H1 (cell line): ENCODE measurements at regions not wholly inside any gene's neighbourhood (a gene's known extent, or its start where the extent isn't known, plus 50 kb on each side); places are given as distances from the start of the nearest gene placed in this dataset.

Experiments
- CTCF ChIA-PET: fragments of 300-600 bp; sonication (Branson Sonifier 250); formaldehyde crosslinking; loops from one replicate; lab custom pipeline; 2021; ENCODE audit not compliant: partially characterized antibody; lab: Charles Lee
- POLR2A ChIA-PET: fragments of 300-600 bp; sonication (Branson Sonifier 250); formaldehyde crosslinking; loops from one replicate; lab custom pipeline; 2021; ENCODE audit warnings: inconsistent platforms; ENCODE audit not compliant: partially characterized antibody; lab: Charles Lee
- DNase-seq, 2 experiments: peaks; one replicate each; pipeline versions ENCODE4 v3.0.0 to v3.0.0-alpha.2; 2010 to 2022; ENCODE audit warnings: low spot score in 2 of 2, low read depth in 1 of 2, mixed read lengths in 1 of 2
- FAIRE-seq: peaks from 2 replicates; lab custom pipeline; 2011; peaks lifted over from hg19 to GRCh38; lab: Jason Lieb, UNC
- H2AFZ ChIP-seq: 2 replicates; pipeline ENCODE4 v1.8.1; 2012; ENCODE audit warnings: low read length, inconsistent platforms
- H2AK5ac ChIP-seq: 2 replicates; pipeline ENCODE4 v1.6.1; 2013; ENCODE audit warnings: low read depth, low read length
- H2BK120ac ChIP-seq: replicated peaks from 2 replicates; pipeline ENCODE3; 2013; ENCODE audit warnings: low read depth, low read length, inconsistent platforms
- H2BK12ac ChIP-seq: 2 replicates; pipeline ENCODE4 v1.6.1; 2013; ENCODE audit warnings: low read depth, low read length
- H2BK15ac ChIP-seq: 2 replicates; pipeline ENCODE4 v1.6.1; 2013; ENCODE audit warnings: low read length
- H2BK20ac ChIP-seq: 2 replicates; pipeline ENCODE4 v1.6.1; 2013; ENCODE audit warnings: low read length
- H2BK5ac ChIP-seq: 2 replicates; pipeline ENCODE4 v1.6.1; 2013; ENCODE audit warnings: low read depth, low read length
- H3K14ac ChIP-seq: 2 replicates; pipeline ENCODE4 v1.6.1; 2013; ENCODE audit warnings: inconsistent platforms; ENCODE audit not compliant: insufficient read length
- H3K18ac ChIP-seq: 2 replicates; pipeline ENCODE4 v1.6.1; 2013; ENCODE audit warnings: low read length; ENCODE audit errors: extremely low read depth
- H3K23ac ChIP-seq: 2 replicates; pipeline ENCODE4 v1.6.1; 2013; ENCODE audit warnings: inconsistent platforms; ENCODE audit not compliant: insufficient read length
- H3K23me2 ChIP-seq: 2 replicates; pipeline ENCODE4 v1.6.1; 2013; ENCODE audit warnings: low read depth, low read length
- H3K27ac ChIP-seq: 2 replicates; pipeline ENCODE4 v1.6.1; 2011; ENCODE audit warnings: low read depth, low read length, inconsistent platforms
- H3K27me3 ChIP-seq, 4 experiments: replicated peaks in 1 of 4; 1 replicate in 1 of 4; 2 replicates in 3 of 4; pipeline versions ENCODE4 v1.6.1 to v1.8.1; 2011 to 2013; ENCODE audit warnings: low read length in 3 of 4, mild to moderate bottlenecking in 3 of 4, inconsistent platforms in 2 of 4, mixed read lengths in 2 of 4, moderate library complexity in 1 of 4; ENCODE audit not compliant: control insufficient read depth in 3 of 4, insufficient read depth in 3 of 4; ENCODE audit errors: extremely low read depth in 1 of 4
- H3K36me3 ChIP-seq, 4 experiments: 2 replicates each; pipeline versions ENCODE4 v1.6.1 to v1.8.1; 2011 to 2013; ENCODE audit warnings: mild to moderate bottlenecking in 4 of 4, low read length in 3 of 4, moderate library complexity in 2 of 4, control low read depth in 1 of 4, inconsistent platforms in 1 of 4; ENCODE audit not compliant: insufficient read depth in 4 of 4, control insufficient read depth in 2 of 4
- H3K4ac ChIP-seq: replicated peaks from 2 replicates; pipeline ENCODE3; 2013; ENCODE audit warnings: low read length, low read depth, mixed read lengths, inconsistent platforms; ENCODE audit not compliant: insufficient read length
- H3K4me1 ChIP-seq, 4 experiments: replicated peaks in 1 of 4; 1 replicate in 1 of 4; 2 replicates in 3 of 4; pipeline versions ENCODE4 v1.6.1 to v1.8.1; 2011 to 2013; ENCODE audit warnings: low read length in 3 of 4, inconsistent platforms in 2 of 4, mixed read lengths in 1 of 4; ENCODE audit not compliant: insufficient read depth in 4 of 4, control insufficient read depth in 3 of 4
- H3K4me2 ChIP-seq, 2 experiments: 2 replicates each; pipeline versions ENCODE4 v1.6.1 to v1.8.1; 2011 to 2013; ENCODE audit warnings: low read depth in 2 of 2, low read length in 2 of 2, control low read depth in 1 of 2, inconsistent platforms in 1 of 2, mild to moderate bottlenecking in 1 of 2; ENCODE audit not compliant: insufficient read depth in 1 of 2
- H3K4me3 ChIP-seq, 4 experiments: fragments of 200-600, 300-600 bp in 1 of 4; sonication (generic), shearing (Covaris generic), sonication (Bioruptor Twin) in 1 of 4; 2 replicates each; pipeline versions ENCODE4 v1.5.1 to v1.8.1; 2011 to 2016; ENCODE audit warnings: low read length in 4 of 4, low read depth in 3 of 4, control low read depth in 2 of 4, inconsistent platforms in 2 of 4, mild to moderate bottlenecking in 2 of 4, mixed read lengths in 1 of 4, moderate library complexity in 1 of 4; ENCODE audit not compliant: insufficient read depth in 2 of 4; ENCODE audit errors: extremely low read depth in 1 of 4
- H3K56ac ChIP-seq: replicated peaks from 2 replicates; pipeline ENCODE3; 2013; ENCODE audit warnings: low read depth, mild to moderate bottlenecking, mixed read lengths, low read length, inconsistent platforms; ENCODE audit not compliant: insufficient read length
- H3K79me1 ChIP-seq: 2 replicates; pipeline ENCODE4 v1.6.1; 2013; ENCODE audit warnings: low read depth, low read length, control low read depth
- H3K79me2 ChIP-seq, 2 experiments: 2 replicates each; pipeline versions ENCODE4 v1.6.1 to v1.8.1; 2012 to 2013; ENCODE audit warnings: low read length in 2 of 2, mild to moderate bottlenecking in 2 of 2, inconsistent platforms in 1 of 2; ENCODE audit not compliant: insufficient read depth in 2 of 2, control insufficient read depth in 1 of 2
- H3K9ac ChIP-seq, 4 experiments: replicated peaks in 1 of 4; 1 replicate in 1 of 4; 2 replicates in 3 of 4; pipeline versions ENCODE4 v1.6.1 to v1.8.1; 2011 to 2013; ENCODE audit warnings: low read depth in 3 of 4, low read length in 3 of 4, control low read depth in 2 of 4, mild to moderate bottlenecking in 2 of 4, moderate library complexity in 2 of 4, inconsistent platforms in 1 of 4; ENCODE audit errors: extremely low read depth in 1 of 4
- H3K9me3 ChIP-seq, 2 experiments: 2 replicates each; pipeline versions ENCODE4 v1.6.1 to v1.8.1; 2012 to 2013; ENCODE audit warnings: mild to moderate bottlenecking in 2 of 2, moderate library complexity in 2 of 2, control low read depth in 1 of 2, inconsistent platforms in 1 of 2, low read depth in 1 of 2, low read length in 1 of 2, mixed read lengths in 1 of 2; ENCODE audit not compliant: insufficient read depth in 2 of 2
- H4K20me1 ChIP-seq, 2 experiments: replicated peaks in 1 of 2; 2 replicates each; pipeline versions ENCODE3 to v1.8.1; 2011 to 2013; ENCODE audit warnings: inconsistent platforms in 2 of 2, low read length in 2 of 2, mild to moderate bottlenecking in 1 of 2; ENCODE audit not compliant: insufficient read depth in 2 of 2, control insufficient read depth in 1 of 2
- H4K5ac ChIP-seq: 2 replicates; pipeline ENCODE4 v1.6.1; 2013; ENCODE audit warnings: low read length, low read depth, mixed read lengths, inconsistent platforms; ENCODE audit not compliant: insufficient read length
- H4K8ac ChIP-seq: 2 replicates; pipeline ENCODE4 v1.8.0; 2013; ENCODE audit warnings: mild to moderate bottlenecking, moderate library complexity, low read length, inconsistent platforms; ENCODE audit not compliant: insufficient read depth; ENCODE audit errors: extremely low read depth
- H4K91ac ChIP-seq: replicated peaks from 2 replicates; pipeline ENCODE3; 2013; ENCODE audit warnings: low read length, mixed read lengths, inconsistent platforms; ENCODE audit not compliant: insufficient read length
- BRCA1 ChIP-seq: IDR thresholded peaks from 2 replicates; pipeline ENCODE4 v1.6.1; 2012; ENCODE audit warnings: low read depth, low read length, improper control_type of control experiment
- EP300 ChIP-seq, 2 experiments: IDR thresholded peaks; 1 replicate in 1 of 2; 2 replicates in 1 of 2; pipeline ENCODE4 v1.6.1; 2011 to 2012; ENCODE audit warnings: low read depth in 2 of 2, low read length in 2 of 2, mild to moderate bottlenecking in 2 of 2, borderline replicate concordance in 1 of 2, inconsistent platforms in 1 of 2, moderate library complexity in 1 of 2
- GTF2F1 ChIP-seq: IDR thresholded peaks from 2 replicates; pipeline ENCODE4 v1.6.1; 2012; ENCODE audit warnings: low read depth, low read length, improper control_type of control experiment, borderline replicate concordance
- JUN ChIP-seq: IDR thresholded peaks from 2 replicates; pipeline ENCODE4 v1.6.1; 2011; ENCODE audit warnings: low read depth, mild to moderate bottlenecking, improper control_type of control experiment, low read length
- SIN3A ChIP-seq, 2 experiments: IDR thresholded peaks in 1 of 2; conservative IDR thresholded peaks in 1 of 2; 2 replicates each; pipeline ENCODE4 v1.6.1; 2011 to 2012; ENCODE audit warnings: low read length in 2 of 2, improper control_type of control experiment in 1 of 2, low read depth in 1 of 2, mild to moderate bottlenecking in 1 of 2
- TAF1 ChIP-seq: IDR thresholded peaks from 2 replicates; pipeline ENCODE4 v1.6.1; 2011; ENCODE audit warnings: mild to moderate bottlenecking, low read depth, low read length
- TEAD4 ChIP-seq: IDR thresholded peaks from 2 replicates; pipeline ENCODE4 v1.6.1; 2012; ENCODE audit warnings: low read depth, low read length, inconsistent platforms, mixed read lengths
- WGBS, 2 experiments: shearing (Covaris generic) in 1 of 2; methylation state at CpG; one replicate each; pipeline versions ENCODE4 v1.1.6 to v1.1.7; 2013 to 2015; ENCODE audit warnings: low lambda C conversion rate in 2 of 2, mixed read lengths in 2 of 2, inconsistent platforms in 1 of 2, low coverage in 1 of 2, missing lambda C conversion rate in 1 of 2; ENCODE audit not compliant: insufficient replicate concordance in 2 of 2, insufficient coverage in 1 of 2, insufficient read length in 1 of 2; ENCODE audit errors: extremely low coverage in 1 of 2, missing lambda C conversion rate in 1 of 2; 5-methylcytosine and 5-hydroxymethylcytosine counted together

DNA sequence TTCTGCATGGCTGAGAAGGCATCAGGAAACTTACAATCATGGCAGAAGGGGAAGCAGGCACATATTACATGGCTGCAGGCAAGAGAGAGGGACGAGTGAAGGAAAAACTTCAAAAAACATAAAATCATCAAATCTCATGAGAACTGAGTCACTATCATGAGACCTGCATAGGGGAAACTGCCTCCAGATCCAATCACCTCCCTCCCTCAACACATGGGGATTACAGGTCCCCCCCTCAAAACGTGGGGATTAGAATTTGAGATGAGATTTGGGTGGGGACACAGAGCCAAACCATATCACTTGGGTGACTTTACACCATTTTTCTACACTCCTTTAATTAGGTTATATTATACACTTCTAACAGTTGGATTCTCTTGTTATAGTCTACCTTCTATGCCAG, 490.7 kb upstream of the KCND2 start:
- no peak for TF ChIP-seq EP300 (IDR thresholded peaks at IDR 0.05; ENCODE audit: borderline replicate concordance in 1 of 2, low read depth in 2 of 2, low read length in 2 of 2)
- no peak for TF ChIP-seq BRCA1
- no peak for TF ChIP-seq TAF1
- TF ChIP-seq JUN, result no peak
- no peak for TF ChIP-seq GTF2F1
- TF ChIP-seq SIN3A (conservative IDR thresholded peaks at IDR 0.05 in 1 of 2, IDR thresholded peaks at IDR 0.05 in 1 of 2; ENCODE audit: low read depth in 1 of 2, low read length in 2 of 2), result no peak
- TF ChIP-seq TEAD4, result no peak
- Histone ChIP-seq H2BK20ac (no peak overlapping the region), H2AK5ac (no peak overlapping the region), H3K27me3 (no peaks in the 10 kb centered on the region), H4K91ac (no peak overlapping the region), H4K8ac (no peak overlapping the region), H2BK15ac (no peak overlapping the region), H3K18ac (no peak overlapping the region), H3K23ac (no peak overlapping the region), H2BK5ac (no peak overlapping the region), H3K36me3 (no peaks in the 10 kb centered on the region), H2BK12ac (no peak overlapping the region), H3K4me3 (no peak overlapping the region), H3K4me2 (no peak overlapping the region), H3K4ac (no peak overlapping the region), H2AFZ (no peak overlapping the region), H3K79me2 (no peaks in the 10 kb centered on the region), H3K9me3 (no peaks in the 10 kb centered on the region; a peak in 1 of 4 replicates), H4K20me1 (no peaks in the 10 kb centered on the region), H3K14ac (no peak overlapping the region), H3K27ac (no peak overlapping the region), H3K79me1 (no peaks in the 10 kb centered on the region), H3K23me2 (no peaks in the 10 kb centered on the region), H4K5ac (no peak overlapping the region), H2BK120ac (no peak overlapping the region), H3K4me1 (no peaks in the 10 kb centered on the region), H3K56ac (no peak overlapping the region), H3K9ac (no peak overlapping the region)
- POLR2A ChIA-PET, result no interaction called here
- CTCF ChIA-PET, result no interaction called here
- 79% methylated on average over 2 of the region's 2 CpGs; no CpG with 5 or more reads in 1 of the 2 experiments for WGBS, 2 experiments
- DNase-seq, result no peak
- no peak for FAIRE-seq
